Retinal pigment epithelial cell (primary cell): ENCODE measurements at regions not wholly inside any gene's neighbourhood (a gene's known extent, or its start where the extent isn't known, plus 50 kb on each side); places are given as distances from the start of the nearest gene placed in this dataset.

Source experiments
- DNase-seq: peaks from one replicate; pipeline ENCODE4 v3.0.0-alpha.2; 2010; ENCODE audit warnings: low read depth
- H3K4me3 ChIP-seq: 2 replicates; pipeline ENCODE4 v1.5.1; 2011; ENCODE audit warnings: mild to moderate bottlenecking, low read length, control low read depth, moderate library complexity
- CTCF ChIP-seq: conservative IDR thresholded peaks from 2 replicates; pipeline ENCODE4 v1.5.1; 2011; ENCODE audit warnings: low read depth, low read length, control low read depth, inconsistent platforms

- no peak for DNase-seq
- TF ChIP-seq CTCF, result no peak
- H3K4me3 ChIP-seq, result no peak overlapping the region
Observed at GRCh38 chr16:85984947-85985451, 86.0 kb downstream of the IRF8 start.

DNA sequence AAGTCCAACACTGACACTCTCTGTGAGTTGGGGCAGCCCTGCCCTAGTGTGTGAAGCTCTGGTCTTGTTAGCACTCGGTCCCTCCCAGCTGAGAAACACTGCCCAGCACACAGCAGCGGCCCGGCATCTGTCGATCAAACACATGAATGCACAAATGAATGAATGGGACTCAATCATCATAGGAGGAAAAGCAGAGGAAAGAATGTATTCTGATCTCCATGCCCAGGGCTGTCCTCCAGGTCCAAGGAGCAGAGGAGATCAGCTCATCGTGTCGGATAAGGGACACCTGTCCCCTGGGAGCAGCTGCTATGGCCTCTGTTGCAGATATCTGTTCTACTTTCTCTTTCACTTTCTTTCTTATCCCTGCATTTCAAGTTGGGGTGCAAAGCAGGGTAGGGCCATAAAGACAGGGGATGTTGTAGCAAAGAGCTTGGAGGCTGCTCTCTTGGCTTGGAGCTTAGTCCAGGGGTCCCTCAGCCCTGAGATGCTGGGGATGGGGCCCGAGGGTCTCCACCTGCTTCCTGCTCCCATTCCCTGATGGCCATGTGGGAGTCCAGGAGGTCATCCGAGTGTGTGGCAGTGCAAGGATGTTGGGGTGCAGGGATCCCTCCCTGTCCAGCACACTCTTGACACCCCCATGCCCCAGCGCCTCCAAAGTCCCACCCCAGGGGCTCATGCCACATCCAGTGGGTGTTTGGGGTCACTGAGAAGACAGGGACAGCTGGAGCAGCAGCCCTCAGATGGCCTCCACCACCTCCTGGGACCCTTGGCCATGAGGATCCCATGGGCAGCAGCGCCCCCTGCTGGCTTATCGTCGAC, 88.2 kb downstream of the IRF8 start:
- no peak for DNase-seq
- peak; percentile 10 for TF ChIP-seq CTCF
- H3K4me3 ChIP-seq, result no peak overlapping the region

DNA sequence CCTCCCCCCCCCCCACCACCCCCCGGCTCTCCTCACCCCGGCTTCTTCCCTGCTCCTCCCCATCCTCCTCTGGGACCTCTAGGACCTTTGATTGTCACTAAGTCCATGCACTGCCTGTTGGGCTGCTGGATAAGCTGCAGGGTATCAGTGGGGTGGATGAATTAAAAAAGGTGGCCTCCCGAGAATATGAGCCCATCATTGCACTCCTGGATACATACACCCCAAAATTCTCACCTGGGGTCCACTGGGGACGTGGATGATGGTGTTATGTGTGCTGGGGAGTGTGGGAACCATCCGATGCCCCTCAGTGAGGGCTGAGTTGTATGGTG, 88.8 kb downstream of the IRF8 start:
- no peak for TF ChIP-seq CTCF
- no peak overlapping the region for H3K4me3 ChIP-seq
- DNase-seq, result no peak

DNA sequence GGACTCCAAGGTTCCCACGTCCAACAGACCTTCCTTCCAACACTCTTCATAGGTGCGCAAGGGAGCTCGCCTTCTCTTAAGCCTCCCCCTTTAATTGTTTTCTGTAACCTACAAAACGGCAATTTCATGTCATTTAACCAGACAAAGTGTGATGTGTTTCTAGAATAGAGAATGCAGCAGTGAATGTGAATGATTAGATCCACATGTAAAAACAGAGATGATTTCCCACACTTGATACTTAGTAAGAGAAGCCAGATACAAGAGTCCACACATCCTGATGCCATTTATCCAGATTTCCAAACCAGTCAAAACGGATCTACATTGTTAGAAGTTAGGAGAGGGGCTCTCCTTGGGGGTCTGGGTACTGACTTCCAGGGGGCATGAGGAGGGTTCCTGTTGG, 89.3 kb downstream of the IRF8 start:
- TF ChIP-seq CTCF, result no peak
- H3K4me3 ChIP-seq, result no peak overlapping the region
- no peak for DNase-seq

GRCh38 chr16:85988723-85989313, 89.9 kb downstream of the IRF8 start:
- no peak for DNase-seq
- TF ChIP-seq CTCF, result no peak
- H3K4me3 ChIP-seq, result no peak overlapping the region

- no peak for TF ChIP-seq CTCF
- no peak for DNase-seq
- H3K4me3 ChIP-seq, result no peak overlapping the region
Observed at GRCh38 chr16:85989376-85989775, 90.4 kb downstream of the IRF8 start.

GRCh38 chr16:85989863-85990643, 91.1 kb downstream of the IRF8 start:
- no peak overlapping the region for H3K4me3 ChIP-seq
- TF ChIP-seq CTCF, result no peak
- DNase-seq, result no peak
